OCI-LY7 (cell line): ENCODE measurements at regions not wholly inside any gene's neighbourhood (a gene's known extent, or its start where the extent isn't known, plus 50 kb on each side); places are given as distances from the start of the nearest gene placed in this dataset.

ENCODE experiments used
- BruUV-seq: library from RNA; stranded (reverse); fragments of 400-500 nt; replicated peaks from 2 replicates; lab custom pipeline; 2021; lab: Mats Ljungman, UMichigan
- CTCF ChIA-PET: fragments of 300-600 bp; sonication (Branson Sonifier 250); formaldehyde crosslinking; loops from one replicate; lab custom pipeline; 2022; ENCODE audit warnings: antibody characterized with exemption; ENCODE audit not compliant: unreplicated experiment; lab: Charles Lee
- POLR2A ChIA-PET: fragments of 300-600 bp; sonication (Branson Sonifier 250); formaldehyde crosslinking; loops from one replicate; lab custom pipeline; 2022; ENCODE audit warnings: antibody characterized with exemption; lab: Charles Lee
- DNase-seq: peaks from one replicate; pipeline ENCODE4 v3.0.0-alpha.2; 2015; ENCODE audit warnings: low spot score
- H2AFZ ChIP-seq: fragments of 200-600 bp; sonication (generic), shearing (Covaris generic); 2 replicates; pipeline ENCODE4 v1.6.1; 2014; ENCODE audit warnings: mild to moderate bottlenecking, antibody characterized with exemption, low read length, moderate library complexity
- H3K27ac ChIP-seq: fragments of 200-600 bp; sonication (generic); 2 replicates; pipeline ENCODE4 v1.5.1; 2014; ENCODE audit warnings: mixed run types, low read depth, mild to moderate bottlenecking, moderate library complexity, low read length, inconsistent platforms; ENCODE audit not compliant: poor library complexity, severe bottlenecking
- H3K36me3 ChIP-seq: fragments of 200-600 bp; sonication (generic); 2 replicates; pipeline ENCODE4 v1.6.1; 2014; ENCODE audit warnings: mild to moderate bottlenecking, antibody characterized with exemption, low read length, moderate library complexity, mixed read lengths; ENCODE audit not compliant: insufficient read depth
- H3K4me1 ChIP-seq: fragments of 200-600 bp; sonication (generic); 2 replicates; pipeline ENCODE4 v1.5.1; 2014; ENCODE audit warnings: mild to moderate bottlenecking, low read length; ENCODE audit not compliant: insufficient read depth, poor library complexity, severe bottlenecking
- H3K4me2 ChIP-seq: fragments of 200-600 bp; sonication (generic); 2 replicates; pipeline ENCODE4 v1.6.1; 2014; ENCODE audit warnings: mild to moderate bottlenecking, low read length
- H3K4me3 ChIP-seq: fragments of 200-600 bp; sonication (generic); 2 replicates; pipeline ENCODE4 v1.5.1; 2014; ENCODE audit warnings: mild to moderate bottlenecking, low read depth, low read length; ENCODE audit not compliant: poor library complexity, severe bottlenecking
- H3K79me2 ChIP-seq: fragments of 200-600 bp; sonication (generic); 2 replicates; pipeline ENCODE4 v1.6.1; 2016; ENCODE audit warnings: low read depth, mild to moderate bottlenecking, low read length, moderate library complexity, mixed read lengths; ENCODE audit not compliant: insufficient read depth
- H3K9me2 ChIP-seq: fragments of 200-600 bp; sonication (generic); 2 replicates; pipeline ENCODE4 v1.6.1; 2016; ENCODE audit warnings: mild to moderate bottlenecking, low read length, mixed read lengths; ENCODE audit not compliant: insufficient read depth
- H3K9me3 ChIP-seq: fragments of 200-600 bp; sonication (generic); 2 replicates; pipeline ENCODE4 v1.6.1; 2014; ENCODE audit warnings: mild to moderate bottlenecking, mixed run types, low read length, mixed read lengths
- H4K20me1 ChIP-seq: fragments of 200-600 bp; sonication (generic); 2 replicates; pipeline ENCODE4 v1.6.1; 2014; ENCODE audit warnings: mild to moderate bottlenecking, antibody characterized with exemption, low read length, moderate library complexity, mixed read lengths; ENCODE audit not compliant: insufficient read depth
- CTCF ChIP-seq: fragments of 200-600 bp; sonication (generic); conservative IDR thresholded peaks from 2 replicates; pipeline ENCODE4 v1.5.1; 2014; ENCODE audit warnings: mild to moderate bottlenecking, antibody characterized with exemption, low read length, moderate library complexity, mixed read lengths
- EZH2phosphoT487 ChIP-seq: fragments of 200-600 bp; sonication (generic); IDR thresholded peaks from 2 replicates; pipeline ENCODE4 v1.6.1; 2018; ENCODE audit warnings: low read depth, borderline replicate concordance, mild to moderate bottlenecking, mixed run types, antibody characterized with exemption, low read length, moderate library complexity, mixed read lengths
- intact Hi-C: fragments of 100-400 bp; cut with micrococcal nuclease; formaldehyde crosslinking; loops from one replicate; pipeline ENCODE4 v1.10.0; 2022; ENCODE audit not compliant: unreplicated experiment

GRCh38 chr12:111293266-111294009 is 75.5 kb downstream of the PHETA1 start:
- no peak for TF ChIP-seq CTCF
- TF ChIP-seq EZH2phosphoT487, result no peak
- H3K36me3 ChIP-seq, result no peaks in the 10 kb centered on the region
- no peaks in the 10 kb centered on the region for H4K20me1 ChIP-seq
- no peak overlapping the region for H3K4me2 ChIP-seq
- no peaks in the 10 kb centered on the region for H3K4me1 ChIP-seq
- no peak overlapping the region for H3K27ac ChIP-seq
- no peaks in the 10 kb centered on the region for H3K9me2 ChIP-seq
- no TSS peak for BruUV-seq
- ChIA-PET CTCF (no interaction called here), POLR2A (interaction anchor here (1.2 kb wide), 1 partner anchor 82 kb away, joined by 5 read pairs; no protein-coding TSS in a partner anchor)
- no peak overlapping the region for H3K4me3 ChIP-seq
- intact Hi-C loops, result no loop called here
- no peaks in the 10 kb centered on the region for H3K79me2 ChIP-seq
- DNase-seq, result no peak
- no peaks in the 10 kb centered on the region for H3K9me3 ChIP-seq
- no peak overlapping the region for H2AFZ ChIP-seq

GRCh38 chr12:111291357-111291756 is 77.5 kb downstream of the PHETA1 start:
- no peaks in the 10 kb centered on the region for H3K36me3 ChIP-seq
- DNase-seq, result no peak
- TF ChIP-seq CTCF, result no peak
- no peak overlapping the region for H2AFZ ChIP-seq
- H3K27ac ChIP-seq, result no peak overlapping the region
- no TSS peak for BruUV-seq
- H4K20me1 ChIP-seq, result no peaks in the 10 kb centered on the region
- CTCF ChIA-PET, result no interaction called here
- H3K4me3 ChIP-seq, result no peak overlapping the region
- H3K9me3 ChIP-seq, result no peaks in the 10 kb centered on the region
- H3K4me2 ChIP-seq, result no peak overlapping the region
- no peaks in the 10 kb centered on the region for H3K9me2 ChIP-seq
- no peaks in the 10 kb centered on the region for H3K79me2 ChIP-seq
- POLR2A ChIA-PET, result no interaction called here
- H3K4me1 ChIP-seq, result no peaks in the 10 kb centered on the region
- intact Hi-C loops, result no loop called here

GRCh38 chr12:111288771-111289170 is 80.1 kb downstream of the PHETA1 start:
- H3K27ac ChIP-seq, result no peak overlapping the region
- POLR2A ChIA-PET, result no interaction called here
- intact Hi-C loops, result no loop called here
- BruUV-seq, result no TSS peak
- no peak for TF ChIP-seq EZH2phosphoT487
- no peak for TF ChIP-seq CTCF
- no peaks in the 10 kb centered on the region for H3K9me2 ChIP-seq
- no peaks in the 10 kb centered on the region for H3K79me2 ChIP-seq
- H3K4me1 ChIP-seq, result no peaks in the 10 kb centered on the region
- CTCF ChIA-PET, result no interaction called here
- no peak overlapping the region for H2AFZ ChIP-seq
- no peak overlapping the region for H3K4me3 ChIP-seq
- H3K4me2 ChIP-seq, result no peak overlapping the region
- H4K20me1 ChIP-seq, result no peaks in the 10 kb centered on the region
- no peaks in the 10 kb centered on the region for H3K9me3 ChIP-seq
- H3K36me3 ChIP-seq, result no peaks in the 10 kb centered on the region
- DNase-seq, result no peak
